GM19351 (cell line): ENCODE measurements at regions not wholly inside any gene's neighbourhood (a gene's known extent, or its start where the extent isn't known, plus 50 kb on each side); places are given as distances from the start of the nearest gene placed in this dataset.
A peak's percentile ranks its signal among the peaks of the same experiment; 100 is the strongest.

Source experiments
- ATAC-seq: cut with Tn5 transposase; IDR thresholded peaks from one replicate; pipeline ENCODE4 v1.9.1; 2021; ENCODE audit warnings: mild to moderate bottlenecking, moderate library complexity; ENCODE audit not compliant: unreplicated experiment

GRCh38 chr20:39670988-39671387, 708.8 kb downstream of the DHX35 start:
- ATAC-seq = no peak

GRCh38 chr20:39669659-39670058, 707.5 kb downstream of the DHX35 start:
- ATAC-seq = no peak

GRCh38 chr20:39668038-39668437, 705.9 kb downstream of the DHX35 start:
- ATAC-seq = no peak

- ATAC-seq = peak; percentile 54
These were observed 699.7 kb downstream of the DHX35 start for GRCh38 chr20:39661833-39662232.

- no peak for ATAC-seq
These were observed 698.8 kb downstream of the DHX35 start for GRCh38 chr20:39660965-39661364.

- ATAC-seq = no peak
These were observed 698.1 kb downstream of the DHX35 start for GRCh38 chr20:39660226-39660625.

GRCh38 chr20:39658662-39659409, 696.7 kb downstream of the DHX35 start:
- no peak for ATAC-seq

GRCh38 chr20:39654171-39654570, 692.0 kb downstream of the DHX35 start:
- ATAC-seq = no peak

- ATAC-seq = no peak
These were observed 689.6 kb downstream of the DHX35 start for GRCh38 chr20:39651645-39652325.

- no peak for ATAC-seq
These were observed 684.8 kb downstream of the DHX35 start for GRCh38 chr20:39646874-39647413.

- ATAC-seq = no peak
These were observed 683.0 kb downstream of the DHX35 start for GRCh38 chr20:39645131-39645530.

- ATAC-seq = no peak
These were observed 681.1 kb downstream of the DHX35 start for GRCh38 chr20:39643292-39643691.

- ATAC-seq = no peak
These were observed 679.3 kb downstream of the DHX35 start for GRCh38 chr20:39641423-39641822.

GRCh38 chr20:39640147-39640546, 678.0 kb downstream of the DHX35 start:
- no peak for ATAC-seq

- ATAC-seq = no peak
These were observed 676.6 kb downstream of the DHX35 start for GRCh38 chr20:39638731-39639130.

GRCh38 chr20:39633689-39634088, 671.5 kb downstream of the DHX35 start:
- ATAC-seq = no peak

GRCh38 chr20:39632757-39633156, 670.6 kb downstream of the DHX35 start:
- no peak for ATAC-seq

GRCh38 chr20:39632176-39632575, 670.0 kb downstream of the DHX35 start:
- no peak for ATAC-seq

- ATAC-seq = no peak
These were observed 669.4 kb downstream of the DHX35 start for GRCh38 chr20:39631557-39631956.

- no peak for ATAC-seq
These were observed 668.2 kb downstream of the DHX35 start for GRCh38 chr20:39630215-39630908.

GRCh38 chr20:39627765-39628164, 665.6 kb downstream of the DHX35 start:
- no peak for ATAC-seq

GRCh38 chr20:39624316-39624715, 662.2 kb downstream of the DHX35 start:
- no peak for ATAC-seq
